CD4-positive, alpha-beta T cell treated with Interleukin-2 at 100 ng/mL for 4 hours (primary cell): ENCODE measurements at regions not wholly inside any gene's neighbourhood (a gene's known extent, or its start where the extent isn't known, plus 50 kb on each side); places are given as distances from the start of the nearest gene placed in this dataset.

Experiments
- DNase-seq: peaks from one replicate; pipeline ENCODE4 v3.0.0-alpha.2; 2020; ENCODE audit warnings: low spot score

- DNase-seq, result no peak
Measured at GRCh38 chr15:47640901-47641300, 76.4 kb upstream of the SEMA6D start.

DNA sequence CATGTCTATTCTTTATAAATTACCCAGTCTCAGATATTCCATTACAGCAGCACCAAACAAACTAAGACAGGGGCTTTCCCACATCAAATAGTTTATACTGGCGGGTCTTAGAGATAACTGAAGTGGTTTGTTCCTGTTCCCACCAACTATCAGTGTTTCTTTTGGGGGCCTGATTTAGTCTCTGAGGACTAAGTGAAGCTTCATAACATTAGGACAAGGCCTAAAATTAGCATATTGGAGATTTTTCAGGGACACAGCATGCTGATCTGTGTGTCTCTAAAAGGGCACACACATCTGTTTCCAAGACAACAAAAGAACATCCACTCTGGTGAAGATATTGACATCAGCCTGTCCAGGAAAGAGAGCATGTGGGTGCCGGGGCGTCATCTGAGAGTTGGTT is 72.6 kb upstream of the SEMA6D start:
- no peak for DNase-seq

DNA sequence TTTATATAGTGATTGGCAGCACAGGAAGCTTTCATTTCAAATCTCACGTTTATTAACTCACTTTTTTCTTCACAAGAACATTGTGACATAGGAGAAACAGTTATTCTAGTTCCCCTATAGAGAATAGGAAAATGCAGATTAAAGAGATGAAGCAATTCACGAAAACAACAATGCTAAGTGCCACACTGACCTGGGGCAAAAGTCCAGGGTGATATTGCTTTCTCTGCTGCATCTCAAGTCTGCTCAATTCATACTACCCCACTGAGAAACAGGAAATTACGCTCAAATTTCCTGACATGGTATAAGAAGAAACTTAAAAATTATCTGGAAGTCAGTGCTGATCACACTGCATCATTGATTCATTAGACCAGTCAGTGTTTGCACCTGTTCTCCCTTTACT is 66.7 kb upstream of the SEMA6D start:
- DNase-seq, result no peak

DNA sequence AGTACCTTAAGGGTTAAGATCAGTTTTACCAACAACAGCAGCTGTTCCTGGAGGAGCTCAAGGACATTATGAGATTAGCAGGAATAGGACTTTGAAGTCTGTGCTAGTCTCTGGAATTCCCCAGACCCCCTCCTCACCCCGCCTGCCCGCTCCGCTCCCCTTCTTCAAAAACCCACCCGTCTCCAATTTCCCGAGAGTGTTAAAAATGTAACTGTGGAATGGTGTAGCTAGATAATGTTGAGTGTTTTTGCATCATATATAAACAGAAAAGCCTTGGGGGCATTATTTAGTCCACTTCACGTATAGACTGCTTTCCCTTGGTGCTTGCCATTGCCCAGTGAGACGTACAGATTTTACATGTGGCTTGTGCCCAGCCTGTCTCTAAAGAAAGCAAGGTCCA is 65.0 kb upstream of the SEMA6D start:
- no peak for DNase-seq

- DNase-seq, result no peak
Measured at GRCh38 chr15:47652844-47653243, 64.5 kb upstream of the SEMA6D start.

- DNase-seq, result no peak
Measured at GRCh38 chr15:47661661-47662180, 55.6 kb upstream of the SEMA6D start.

DNA sequence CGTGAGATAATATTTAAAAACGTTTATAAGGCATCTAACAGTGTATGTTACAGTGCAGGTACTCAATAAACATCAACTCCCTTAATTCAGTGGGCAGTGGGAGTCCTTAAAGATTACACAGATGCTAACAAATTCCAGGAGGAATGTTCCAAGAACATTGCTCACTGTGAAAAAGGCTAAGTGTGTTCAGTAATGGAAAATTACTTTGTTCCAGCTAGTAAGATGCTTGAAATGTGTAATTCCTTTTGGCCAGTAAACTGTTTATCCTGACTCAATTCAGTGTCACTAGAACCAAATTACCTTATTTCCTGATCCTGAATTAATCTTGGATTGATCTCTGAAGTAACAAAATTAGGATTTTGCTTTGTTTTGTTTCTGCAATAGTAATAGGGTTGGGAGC is 54.2 kb upstream of the SEMA6D start:
- no peak for DNase-seq
